CD1c-positive myeloid dendritic cell (primary cell): ENCODE measurements at regions not wholly inside any gene's neighbourhood (a gene's known extent, or its start where the extent isn't known, plus 50 kb on each side); places are given as distances from the start of the nearest gene placed in this dataset.
A peak's percentile ranks its signal among the peaks of the same experiment; 100 is the strongest.
"Not testable (repeated sequence)": the region's sequence is repeated elsewhere in the genome, so short reads cannot be mapped to it uniquely, and the experiment has no call there.

Experiments
- DNase-seq: peaks from one replicate; pipeline ENCODE4 v3.0.0-alpha.2; 2016; ENCODE audit errors: extremely low spot score

DNA sequence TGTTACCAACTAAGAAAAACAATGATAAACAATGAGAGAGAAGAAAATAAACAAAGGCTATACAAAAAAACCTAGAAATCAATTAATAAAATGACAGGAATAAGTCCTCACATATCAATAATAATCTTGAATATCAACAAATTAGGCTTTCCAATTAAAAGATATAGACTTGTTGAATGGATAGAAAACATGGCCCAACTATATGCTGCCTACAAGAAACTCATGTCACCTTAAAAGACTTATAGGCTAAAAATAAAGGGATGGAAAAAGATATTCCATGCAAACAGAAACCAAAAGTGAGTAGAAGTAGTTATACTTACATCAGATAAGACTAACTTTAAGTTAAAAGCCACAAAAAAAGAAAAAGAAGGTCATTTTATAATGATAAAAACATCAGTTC is 183.9 kb downstream of the MYRFL start:
- no peak for DNase-seq

DNA sequence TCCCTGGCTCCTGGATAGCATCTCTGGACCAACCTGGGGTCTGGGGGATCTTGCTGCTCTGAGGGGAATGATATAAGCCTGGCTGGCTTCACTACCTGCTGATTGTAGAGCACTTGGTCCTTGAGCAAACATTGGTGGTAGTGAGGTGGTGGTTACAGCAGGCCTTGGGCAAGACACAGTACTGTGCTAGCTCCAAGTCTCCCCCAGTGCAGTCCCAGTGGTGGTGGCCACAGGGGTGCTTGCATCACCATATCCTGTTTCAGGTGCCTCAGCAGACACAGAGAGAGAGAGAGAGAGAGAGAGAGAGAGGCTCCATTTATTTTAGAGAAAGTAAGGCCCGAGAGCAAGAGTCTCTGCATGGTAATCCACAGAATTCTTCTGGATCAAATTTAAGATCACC is 186.3 kb downstream of the MYRFL start:
- DNase-seq: no peak

DNA sequence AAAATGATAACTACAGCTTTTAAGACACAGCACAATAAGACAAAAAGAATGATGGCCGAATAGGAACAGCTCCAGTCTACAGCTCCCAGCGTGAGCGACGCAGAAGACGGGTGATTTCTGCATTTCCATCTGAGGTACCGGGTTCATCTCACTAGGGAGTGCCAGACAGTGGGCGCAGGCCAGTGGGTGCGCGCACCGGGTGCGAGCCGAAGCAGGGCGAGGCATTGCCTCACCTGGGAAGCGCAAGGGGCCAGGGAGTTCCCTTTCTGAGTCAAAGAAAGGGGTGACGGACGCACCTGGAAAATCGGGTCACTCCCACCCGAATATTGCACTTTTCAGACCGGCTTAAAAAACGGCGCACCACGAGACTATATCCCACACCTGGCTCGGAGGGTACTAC is 188.0 kb downstream of the MYRFL start:
- not testable (repeated sequence) for DNase-seq

DNA sequence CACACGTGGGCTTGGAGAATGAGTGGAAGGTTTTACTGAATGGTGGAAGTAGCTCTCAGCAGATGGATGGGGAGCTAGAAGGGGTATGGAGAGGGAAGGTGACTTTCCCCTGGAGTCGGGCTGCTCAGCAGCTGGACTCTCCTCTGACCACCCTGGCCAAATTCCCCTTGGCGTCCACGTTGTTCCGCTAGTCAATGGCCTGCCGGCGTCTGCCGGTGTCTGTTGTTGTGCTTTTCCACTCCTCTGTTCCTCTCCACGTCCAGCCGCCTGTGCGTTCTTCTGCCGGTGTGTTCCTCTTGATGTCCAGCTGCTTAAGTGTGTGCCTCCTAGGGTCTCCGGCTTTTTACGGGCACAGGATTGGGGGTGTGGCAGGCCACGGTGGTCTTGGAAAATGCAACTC is 203.5 kb downstream of the MYRFL start:
- DNase-seq: no peak

GRCh38 chr12:70028918-70029317 is 203.9 kb downstream of the MYRFL start:
- DNase-seq: no peak

- no peak for DNase-seq
Observed at GRCh38 chr12:70031046-70031445, 206.0 kb downstream of the MYRFL start.

DNA sequence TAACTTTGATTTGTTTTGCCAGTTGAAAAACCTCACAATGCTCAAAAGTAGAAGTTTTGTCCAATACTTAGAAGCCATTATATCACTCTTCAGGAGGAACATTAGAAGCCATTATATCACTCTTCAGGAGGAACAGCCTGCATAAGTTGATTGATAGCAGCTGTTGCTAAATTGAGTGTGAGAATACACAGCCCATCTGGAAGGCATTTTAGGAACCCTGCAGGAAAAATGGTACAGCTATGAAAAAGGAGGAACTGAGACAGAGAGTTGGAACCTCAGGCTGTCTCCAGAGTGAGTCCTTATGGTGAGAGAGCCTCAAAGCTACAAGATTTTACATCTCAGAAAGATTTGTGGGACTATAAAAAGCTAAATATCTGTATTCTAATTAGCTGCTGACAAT is 207.0 kb downstream of the MYRFL start:
- DNase-seq: no peak

GRCh38 chr12:70033310-70033709 is 208.3 kb downstream of the MYRFL start:
- DNase-seq: no peak

- no peak for DNase-seq
Observed at GRCh38 chr12:70040141-70040540, 203.1 kb upstream of the CNOT2 start.

- DNase-seq: no peak
Observed at GRCh38 chr12:70042675-70043074, 200.6 kb upstream of the CNOT2 start.

DNA sequence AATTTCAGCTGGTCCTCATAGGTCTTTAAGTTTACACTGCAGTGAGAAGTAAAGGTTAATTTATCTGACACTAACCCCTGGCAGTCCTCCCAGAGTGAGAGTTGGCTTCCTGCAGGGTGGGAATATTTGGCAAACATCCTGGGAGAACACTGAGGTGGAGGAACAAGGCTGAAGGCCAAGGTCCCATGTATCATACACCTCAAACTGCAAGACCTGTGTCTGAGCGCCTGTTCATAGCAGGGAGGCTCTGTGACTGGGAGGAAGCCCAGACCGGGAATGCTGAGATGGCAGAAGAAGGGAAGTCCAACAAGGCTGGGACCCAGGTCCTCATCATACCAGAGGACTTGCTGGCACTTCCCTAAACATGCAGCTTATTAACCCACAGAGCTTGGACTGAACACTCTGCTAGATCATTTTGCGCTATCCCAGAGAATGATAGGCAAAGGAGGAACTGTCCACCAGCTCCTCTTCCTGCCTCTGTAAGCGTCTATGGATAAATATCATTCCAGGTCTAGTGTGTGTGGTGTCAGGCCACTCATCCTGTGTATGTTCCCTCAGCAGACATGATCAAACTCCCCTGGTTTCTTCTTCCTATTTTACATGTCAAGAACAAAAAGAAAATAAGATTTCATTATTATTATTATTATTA is 199.6 kb upstream of the CNOT2 start:
- no peak for DNase-seq

DNA sequence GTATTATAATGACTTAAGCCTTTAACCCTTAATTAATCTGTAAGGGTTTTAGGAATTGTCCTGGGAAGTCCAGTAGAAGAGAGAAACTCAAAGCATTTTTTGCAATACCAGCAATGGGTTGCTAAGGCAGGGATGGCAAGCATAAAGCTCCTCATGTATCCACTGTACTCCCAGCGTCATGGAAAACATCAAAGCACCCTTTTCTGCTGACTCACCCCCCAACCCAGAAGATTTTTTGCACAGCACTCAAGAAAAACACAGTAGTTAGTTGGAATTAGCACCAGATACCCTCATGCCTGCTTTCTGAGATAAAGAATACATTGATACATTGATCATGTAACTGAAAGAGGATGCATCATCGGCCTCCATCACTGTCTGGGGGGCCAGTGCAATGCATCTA is 199.1 kb upstream of the CNOT2 start:
- DNase-seq: no peak

DNA sequence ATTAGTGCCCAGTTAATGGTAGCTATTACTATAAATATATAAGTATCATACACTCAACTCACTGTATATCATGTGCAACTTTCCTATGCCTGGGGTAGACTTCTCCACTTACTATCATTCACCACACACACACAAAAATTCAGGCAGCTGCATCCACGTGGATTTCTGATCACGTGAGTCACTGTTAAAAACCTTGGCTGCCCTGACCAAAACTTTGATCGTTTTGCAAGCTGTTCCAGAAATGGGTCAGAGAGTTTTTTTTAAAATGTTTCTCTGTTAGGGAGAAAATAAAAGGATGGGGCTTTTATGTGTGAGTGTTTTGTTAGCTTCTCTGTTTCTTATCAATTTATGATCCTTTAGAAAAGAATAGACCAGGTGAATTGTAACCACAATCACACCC is 198.2 kb upstream of the CNOT2 start:
- no peak for DNase-seq

GRCh38 chr12:70045514-70045913 is 197.7 kb upstream of the CNOT2 start:
- no peak for DNase-seq

DNA sequence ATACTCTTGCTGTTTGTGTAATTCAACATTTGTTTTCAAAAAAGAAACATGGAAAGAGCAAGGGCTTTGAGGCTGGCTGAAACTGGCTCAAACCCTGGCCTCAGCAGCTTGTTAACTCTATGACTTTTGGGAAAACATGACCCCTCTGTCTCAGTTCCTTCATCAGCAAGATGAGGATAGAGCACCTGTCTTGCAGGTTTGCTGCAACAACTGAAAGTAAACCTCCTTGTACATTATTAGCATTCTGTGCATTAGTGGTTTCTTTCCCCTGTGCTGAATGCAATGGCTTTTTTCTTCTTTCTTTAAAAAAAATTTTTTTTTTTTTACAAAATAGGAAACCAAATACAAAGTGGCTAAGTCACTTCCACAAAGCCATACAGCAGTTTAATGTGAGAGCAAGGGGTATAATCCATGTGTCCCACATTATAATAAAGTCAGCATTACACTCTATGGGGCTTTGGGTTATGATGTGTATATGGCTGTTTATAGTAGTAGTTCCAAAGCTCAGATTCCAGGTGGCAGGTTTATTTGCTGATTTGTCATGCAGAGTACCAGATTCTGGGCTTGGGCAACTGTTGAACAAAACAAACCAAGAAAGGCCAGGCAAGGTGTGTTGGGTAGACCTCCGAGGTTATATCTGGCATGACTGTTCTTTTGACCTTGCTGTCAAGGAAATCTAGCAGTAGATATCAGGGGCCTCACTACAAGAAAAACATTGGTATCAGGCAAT is 194.5 kb upstream of the CNOT2 start:
- no peak for DNase-seq

DNA sequence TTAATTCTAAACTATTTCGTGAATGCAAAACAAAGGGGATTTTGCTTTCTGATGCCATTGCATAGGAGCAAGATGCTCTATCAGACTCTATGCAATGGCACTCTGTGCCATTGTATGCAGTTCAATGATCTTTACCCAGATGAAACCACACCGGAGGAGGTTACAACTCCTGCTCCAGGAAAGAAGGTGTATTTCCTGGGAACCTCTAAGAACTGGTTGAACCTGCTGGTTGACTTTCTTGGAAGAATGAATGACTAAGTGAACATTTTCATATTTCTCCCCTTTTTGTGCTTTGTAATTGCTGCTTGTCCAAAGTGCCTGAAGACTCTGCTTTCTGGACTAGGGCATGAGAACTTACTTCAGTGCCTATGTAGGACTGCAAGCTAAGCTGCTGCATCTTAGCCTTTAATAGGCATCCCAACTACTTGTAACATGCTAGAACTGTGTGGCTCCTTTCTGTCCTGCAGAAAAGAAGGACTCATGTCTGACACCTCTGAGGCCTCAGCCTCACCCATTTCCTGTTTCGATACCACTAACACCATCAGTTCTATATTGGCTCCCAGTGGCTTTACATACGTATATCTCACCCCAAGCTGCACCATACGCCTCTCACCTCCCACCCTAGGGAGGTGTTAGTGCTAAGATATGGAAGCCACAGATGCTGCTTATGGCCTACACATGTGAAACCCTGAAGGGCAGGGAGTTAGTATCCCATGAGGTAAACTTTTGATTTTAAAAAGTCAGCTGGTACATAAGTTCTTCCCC is 193.5 kb upstream of the CNOT2 start:
- DNase-seq: peak; percentile 56

- peak; percentile 3 for DNase-seq
Observed at GRCh38 chr12:70052476-70052875, 190.8 kb upstream of the CNOT2 start.

GRCh38 chr12:70052931-70053497 is 190.2 kb upstream of the CNOT2 start:
- peak; percentile 76 for DNase-seq

- no peak for DNase-seq
Observed at GRCh38 chr12:70059373-70059772, 183.9 kb upstream of the CNOT2 start.

GRCh38 chr12:70060634-70061033 is 182.6 kb upstream of the CNOT2 start:
- no peak for DNase-seq

DNA sequence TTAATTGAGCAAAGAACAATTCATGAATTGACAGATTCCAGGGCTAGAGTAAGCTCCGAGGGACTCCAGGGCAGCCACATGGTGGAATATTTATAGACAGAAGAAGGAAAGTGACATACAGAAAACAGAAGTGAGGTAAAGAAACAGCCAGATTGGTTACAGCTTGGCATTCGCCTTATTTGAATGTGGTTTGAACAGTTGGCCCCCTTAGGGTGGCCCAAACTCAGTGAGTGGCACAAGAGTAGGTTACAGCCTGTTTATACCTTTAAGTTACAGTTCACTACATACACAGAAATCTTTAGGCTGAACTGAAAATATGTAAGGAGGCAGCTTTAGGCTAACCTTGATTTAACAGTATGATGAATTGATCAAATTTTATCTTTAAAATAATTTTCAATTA is 174.5 kb upstream of the CNOT2 start:
- no peak for DNase-seq

DNA sequence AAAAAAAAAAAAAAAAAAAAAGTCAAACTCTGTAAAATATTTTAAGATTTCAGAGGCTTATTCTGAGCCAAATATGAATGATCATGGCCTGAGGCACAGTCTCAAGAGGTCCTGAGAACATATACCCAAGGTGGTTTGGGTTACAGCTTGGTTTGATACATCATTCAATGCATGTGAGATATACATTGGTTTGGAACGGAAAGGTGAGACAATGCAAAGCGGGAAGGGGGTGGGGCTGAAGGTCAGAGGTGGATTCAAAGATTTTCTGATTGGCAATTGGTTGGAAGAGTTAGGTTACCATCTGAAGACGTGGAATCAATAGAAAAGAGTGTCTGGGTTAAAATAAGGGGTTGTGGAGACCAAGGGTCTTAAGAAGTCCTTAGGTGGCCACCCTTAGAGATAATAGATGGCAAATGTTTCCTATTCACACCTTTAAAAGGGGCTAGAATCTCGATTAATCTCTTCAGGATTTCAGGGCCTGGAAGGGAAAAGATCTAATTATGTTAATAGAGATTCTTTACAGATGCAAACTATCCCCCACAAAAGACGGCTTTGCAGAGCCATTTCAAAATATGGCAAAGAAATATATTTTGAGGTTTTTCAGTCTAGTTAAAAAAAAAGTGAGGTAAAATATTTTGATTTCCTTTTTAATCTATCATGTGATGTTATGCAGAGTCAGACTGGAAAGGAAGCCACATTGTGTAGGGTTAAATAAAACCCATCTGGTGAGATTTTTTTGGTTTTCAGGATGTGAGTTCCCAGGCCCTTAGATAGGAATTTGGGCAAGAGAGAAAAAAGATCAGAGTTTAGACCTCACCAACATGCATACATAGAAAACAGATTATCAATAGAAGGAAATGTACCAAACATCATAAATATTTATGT is 173.8 kb upstream of the CNOT2 start:
- no peak for DNase-seq
